ENCODE measurements at regions not wholly inside any gene's neighbourhood (a gene's known extent, or its start where the extent isn't known, plus 50 kb on each side); places are given as distances from the start of the nearest gene placed in this dataset.

GRCh38 chrX:145533534-145533933 is 284.1 kb upstream of the SLITRK2 start:
- TF ChIP-seq REST (IDR thresholded peaks at IDR 0.05) = no peak
- no peak for TF ChIP-seq CTCF (IDR thresholded peaks at IDR 0.05; ENCODE audit: low read depth, low read length, missing input control)
- no peak for TF ChIP-seq FOXA1 (IDR thresholded peaks at IDR 0.05)
- TF ChIP-seq HNF4G (IDR thresholded peaks at IDR 0.05) = no peak
- TF ChIP-seq YY1 (IDR thresholded peaks at IDR 0.05) = no peak
- TF ChIP-seq SP1 (IDR thresholded peaks at IDR 0.05) = no peak
- no peak for TF ChIP-seq ATF3 (IDR thresholded peaks at IDR 0.05)
- TF ChIP-seq GABPA (IDR thresholded peaks at IDR 0.05 in 1 of 2, conservative IDR thresholded peaks at IDR 0.05 in 1 of 2) = no peak
- TF ChIP-seq ZBTB33 (IDR thresholded peaks at IDR 0.05) = no peak
- no peak for TF ChIP-seq RAD21 (IDR thresholded peaks at IDR 0.05)
